ENCODE measurements at regions not wholly inside any gene's neighbourhood (a gene's known extent, or its start where the extent isn't known, plus 50 kb on each side); places are given as distances from the start of the nearest gene placed in this dataset.

DNA sequence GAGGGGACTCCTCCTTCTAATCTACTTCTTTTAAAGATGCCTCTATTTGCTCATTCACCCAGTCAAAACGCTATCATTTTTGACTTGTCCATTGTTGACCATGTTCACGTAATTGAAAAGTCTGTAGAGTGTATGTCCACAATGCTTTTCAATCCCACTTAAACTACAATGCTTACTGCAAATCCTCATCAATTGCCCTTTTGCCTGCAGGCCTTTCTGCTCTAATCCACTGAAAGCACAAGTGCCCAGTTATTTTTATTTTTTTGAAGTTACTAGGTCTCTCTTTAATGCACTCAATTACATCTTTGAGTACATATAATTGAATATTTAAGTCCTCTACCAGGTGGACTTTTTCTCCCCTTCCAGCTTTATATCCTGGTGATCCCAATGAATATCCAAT, 437.4 kb downstream of the PDGFC start:
- TF ChIP-seq TCF12 (IDR thresholded peaks at IDR 0.05; ENCODE audit: low read depth) (no peak), EGR1 (IDR thresholded peaks at IDR 0.05) (no peak), TAF1 (IDR thresholded peaks at IDR 0.05; ENCODE audit: low read depth) (no peak)

GRCh38 chr4:156528216-156528615, 443.4 kb downstream of the PDGFC start:
- no peak for TF ChIP-seq CEBPB (IDR thresholded peaks at IDR 0.05)
- TF ChIP-seq YY1 (IDR thresholded peaks at IDR 0.05; ENCODE audit: low read depth) = no peak
- no peak for TF ChIP-seq MAX (IDR thresholded peaks at IDR 0.05)
- TF ChIP-seq CREB1 (IDR thresholded peaks at IDR 0.05; ENCODE audit: low read depth) = no peak
- no peak for TF ChIP-seq USF1 (IDR thresholded peaks at IDR 0.05)
- TF ChIP-seq ZBTB7A (IDR thresholded peaks at IDR 0.05; ENCODE audit: low read depth) = no peak
- no peak for TF ChIP-seq RAD21 (IDR thresholded peaks at IDR 0.05; ENCODE audit: low read depth)
- TF ChIP-seq TAF1 (IDR thresholded peaks at IDR 0.05; ENCODE audit: low read depth) = no peak
- no peak for TF ChIP-seq TCF12 (IDR thresholded peaks at IDR 0.05; ENCODE audit: low read depth)
- TF ChIP-seq, protein P1, sequence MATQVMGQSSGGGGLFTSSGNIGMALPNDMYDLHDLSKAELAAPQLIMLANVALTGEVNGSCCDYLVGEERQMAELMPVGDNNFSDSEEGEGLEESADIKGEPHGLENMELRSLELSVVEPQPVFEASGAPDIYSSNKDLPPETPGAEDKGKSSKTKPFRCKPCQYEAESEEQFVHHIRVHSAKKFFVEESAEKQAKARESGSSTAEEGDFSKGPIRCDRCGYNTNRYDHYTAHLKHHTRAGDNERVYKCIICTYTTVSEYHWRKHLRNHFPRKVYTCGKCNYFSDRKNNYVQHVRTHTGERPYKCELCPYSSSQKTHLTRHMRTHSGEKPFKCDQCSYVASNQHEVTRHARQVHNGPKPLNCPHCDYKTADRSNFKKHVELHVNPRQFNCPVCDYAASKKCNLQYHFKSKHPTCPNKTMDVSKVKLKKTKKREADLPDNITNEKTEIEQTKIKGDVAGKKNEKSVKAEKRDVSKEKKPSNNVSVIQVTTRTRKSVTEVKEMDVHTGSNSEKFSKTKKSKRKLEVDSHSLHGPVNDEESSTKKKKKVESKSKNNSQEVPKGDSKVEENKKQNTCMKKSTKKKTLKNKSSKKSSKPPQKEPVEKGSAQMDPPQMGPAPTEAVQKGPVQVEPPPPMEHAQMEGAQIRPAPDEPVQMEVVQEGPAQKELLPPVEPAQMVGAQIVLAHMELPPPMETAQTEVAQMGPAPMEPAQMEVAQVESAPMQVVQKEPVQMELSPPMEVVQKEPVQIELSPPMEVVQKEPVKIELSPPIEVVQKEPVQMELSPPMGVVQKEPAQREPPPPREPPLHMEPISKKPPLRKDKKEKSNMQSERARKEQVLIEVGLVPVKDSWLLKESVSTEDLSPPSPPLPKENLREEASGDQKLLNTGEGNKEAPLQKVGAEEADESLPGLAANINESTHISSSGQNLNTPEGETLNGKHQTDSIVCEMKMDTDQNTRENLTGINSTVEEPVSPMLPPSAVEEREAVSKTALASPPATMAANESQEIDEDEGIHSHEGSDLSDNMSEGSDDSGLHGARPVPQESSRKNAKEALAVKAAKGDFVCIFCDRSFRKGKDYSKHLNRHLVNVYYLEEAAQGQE (IDR thresholded peaks at IDR 0.05; ENCODE audit: low read depth) = no peak
- no peak for TF ChIP-seq FOXM1 (IDR thresholded peaks at IDR 0.05; ENCODE audit: borderline replicate concordance, low read depth)
- no peak for TF ChIP-seq EGR1 (IDR thresholded peaks at IDR 0.05)
- TF ChIP-seq EP300 (IDR thresholded peaks at IDR 0.05; ENCODE audit: borderline replicate concordance) = no peak

DNA sequence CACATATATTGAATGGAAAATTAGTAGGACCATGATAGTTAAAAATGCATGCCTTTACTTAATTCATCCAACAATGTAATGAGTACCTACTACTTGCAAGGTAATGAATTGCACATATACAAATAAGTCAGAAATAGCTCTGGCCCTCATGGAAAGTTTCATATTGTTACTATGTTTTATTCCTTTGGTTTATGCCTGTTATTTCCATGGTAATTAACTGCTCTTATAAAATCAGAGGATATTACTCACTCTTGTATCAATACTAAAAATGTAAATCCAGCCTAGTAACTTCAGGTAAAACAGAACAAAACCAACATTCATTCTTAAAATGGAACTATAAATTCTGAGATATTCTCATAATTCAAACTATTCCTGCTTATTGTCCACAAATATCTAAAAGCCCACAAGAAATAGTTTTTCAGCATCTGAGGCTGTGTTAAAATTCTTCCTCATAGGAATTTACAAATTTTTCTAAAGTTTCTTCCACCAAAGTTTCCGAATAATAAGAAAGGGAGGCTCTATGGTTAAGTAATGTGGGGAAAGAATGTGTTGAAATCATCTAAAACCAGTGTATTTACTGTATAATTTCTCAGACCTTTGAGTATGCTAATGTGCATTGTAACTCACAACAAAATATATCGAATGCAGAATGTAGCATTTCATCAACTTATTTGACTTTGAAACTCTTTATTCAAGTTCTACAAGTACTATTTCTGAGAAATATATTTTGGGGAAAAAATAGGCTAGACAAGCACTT, 444.2 kb downstream of the PDGFC start:
- TF ChIP-seq ZBTB7A (IDR thresholded peaks at IDR 0.05; ENCODE audit: low read depth) = no peak
- TF ChIP-seq EP300 (IDR thresholded peaks at IDR 0.05; ENCODE audit: borderline replicate concordance) = no peak
- no peak for TF ChIP-seq CEBPB (IDR thresholded peaks at IDR 0.05)
- TF ChIP-seq FOXM1 (IDR thresholded peaks at IDR 0.05; ENCODE audit: borderline replicate concordance, low read depth) = no peak
- TF ChIP-seq NFIC (IDR thresholded peaks at IDR 0.05) = no peak

- no peak for TF ChIP-seq CREB1 (IDR thresholded peaks at IDR 0.05; ENCODE audit: low read depth)
- TF ChIP-seq FOXM1 (IDR thresholded peaks at IDR 0.05; ENCODE audit: borderline replicate concordance, low read depth) = no peak
- no peak for TF ChIP-seq EGR1 (IDR thresholded peaks at IDR 0.05)
- TF ChIP-seq TEAD4 (IDR thresholded peaks at IDR 0.05) = no peak
- no peak for TF ChIP-seq TCF12 (IDR thresholded peaks at IDR 0.05; ENCODE audit: low read depth)
- TF ChIP-seq YY1 (IDR thresholded peaks at IDR 0.05; ENCODE audit: low read depth) = no peak
- no peak for TF ChIP-seq NFIC (IDR thresholded peaks at IDR 0.05)
- no peak for TF ChIP-seq EP300 (IDR thresholded peaks at IDR 0.05; ENCODE audit: borderline replicate concordance)
- TF ChIP-seq, protein P1 (IDR thresholded peaks at IDR 0.05; ENCODE audit: low read depth) = no peak
- TF ChIP-seq MAX (IDR thresholded peaks at IDR 0.05) = no peak
- TF ChIP-seq CEBPB (IDR thresholded peaks at IDR 0.05) = no peak
- TF ChIP-seq ZBTB7A (IDR thresholded peaks at IDR 0.05; ENCODE audit: low read depth) = no peak
Observed at GRCh38 chr4:156523991-156524390, 447.6 kb downstream of the PDGFC start.

DNA sequence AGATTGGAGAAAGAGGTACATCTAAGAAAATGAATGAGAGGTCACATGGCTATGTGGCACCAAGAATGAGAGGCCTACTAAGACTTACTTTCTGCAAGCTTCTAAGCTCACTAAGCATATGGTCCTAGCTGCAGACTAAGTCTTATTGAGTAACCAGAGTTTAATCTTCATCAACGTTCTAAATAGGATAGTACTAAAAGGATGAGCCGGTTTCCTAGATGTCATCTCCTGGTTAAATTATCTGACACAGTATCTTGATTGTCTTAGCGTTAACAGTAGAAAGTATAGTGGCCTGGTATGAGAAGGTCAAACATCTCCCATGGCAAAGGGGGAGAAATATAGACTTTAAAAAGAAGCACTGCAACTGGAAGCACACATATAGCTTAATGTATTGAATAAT, 448.1 kb downstream of the PDGFC start:
- TF ChIP-seq MAX (IDR thresholded peaks at IDR 0.05) (no peak), EP300 (IDR thresholded peaks at IDR 0.05; ENCODE audit: borderline replicate concordance) (no peak), USF1 (IDR thresholded peaks at IDR 0.05) (no peak), CEBPB (IDR thresholded peaks at IDR 0.05) (no peak), RAD21 (IDR thresholded peaks at IDR 0.05; ENCODE audit: low read depth) (no peak), FOXM1 (IDR thresholded peaks at IDR 0.05; ENCODE audit: borderline replicate concordance, low read depth) (no peak), CREB1 (IDR thresholded peaks at IDR 0.05; ENCODE audit: low read depth) (no peak), TCF12 (IDR thresholded peaks at IDR 0.05; ENCODE audit: low read depth) (no peak), YY1 (IDR thresholded peaks at IDR 0.05; ENCODE audit: low read depth) (no peak), NFIC (IDR thresholded peaks at IDR 0.05) (no peak), TEAD4 (IDR thresholded peaks at IDR 0.05) (no peak), ZBTB7A (IDR thresholded peaks at IDR 0.05; ENCODE audit: low read depth) (no peak), TAF1 (IDR thresholded peaks at IDR 0.05; ENCODE audit: low read depth) (no peak)

DNA sequence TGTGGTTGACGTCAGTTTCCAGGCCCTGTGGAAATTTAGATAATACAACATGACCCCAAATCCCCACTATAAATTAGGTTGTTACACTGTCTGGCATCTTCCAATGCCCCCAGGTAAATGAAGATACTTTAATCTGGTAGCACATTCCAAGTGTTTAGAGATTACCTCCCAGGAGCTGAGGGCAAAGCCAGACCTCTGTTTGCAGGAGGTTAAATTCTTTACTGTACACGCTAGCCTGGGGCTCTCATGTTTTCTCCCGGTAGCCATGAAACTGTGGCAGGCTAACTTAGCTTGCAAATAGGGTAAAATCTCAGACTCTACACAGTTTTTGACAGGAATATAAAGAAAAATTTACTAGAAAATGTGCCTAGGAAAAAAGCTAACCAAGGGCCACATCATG, 450.0 kb downstream of the PDGFC start:
- no peak for TF ChIP-seq NFIC (IDR thresholded peaks at IDR 0.05)
- no peak for TF ChIP-seq CREB1 (IDR thresholded peaks at IDR 0.05; ENCODE audit: low read depth)
- no peak for TF ChIP-seq MAX (IDR thresholded peaks at IDR 0.05)
- TF ChIP-seq EP300 (IDR thresholded peaks at IDR 0.05; ENCODE audit: borderline replicate concordance) = no peak
- TF ChIP-seq TCF12 (IDR thresholded peaks at IDR 0.05; ENCODE audit: low read depth) = no peak
- no peak for TF ChIP-seq EGR1 (IDR thresholded peaks at IDR 0.05)
- no peak for TF ChIP-seq CEBPB (IDR thresholded peaks at IDR 0.05)
- no peak for TF ChIP-seq ZBTB7A (IDR thresholded peaks at IDR 0.05; ENCODE audit: low read depth)
- no peak for TF ChIP-seq YY1 (IDR thresholded peaks at IDR 0.05; ENCODE audit: low read depth)
- no peak for TF ChIP-seq RAD21 (IDR thresholded peaks at IDR 0.05; ENCODE audit: low read depth)
- TF ChIP-seq USF1 (IDR thresholded peaks at IDR 0.05) = no peak
- TF ChIP-seq FOXM1 (IDR thresholded peaks at IDR 0.05; ENCODE audit: borderline replicate concordance, low read depth) = no peak
- no peak for TF ChIP-seq TEAD4 (IDR thresholded peaks at IDR 0.05)

All from Ishikawa (cell line).